A549 (cell line): ENCODE measurements at regions not wholly inside any gene's neighbourhood (a gene's known extent, or its start where the extent isn't known, plus 50 kb on each side); places are given as distances from the start of the nearest gene placed in this dataset.
A peak's percentile ranks its signal among the peaks of the same experiment; 100 is the strongest.

Source experiments
- ATAC-seq, 2 experiments: fragments of 200-7000 bp in 1 of 2; fragments of >200 bp in 1 of 2; cut with Nextera tagmentation in 1 of 2; cut with Tn5 transposase in 1 of 2; 3 replicates each; pipeline versions ENCODE4 v1.8.0 to v1.9.1; 2018 to 2020; ENCODE audit warnings: mild to moderate bottlenecking in 1 of 2, moderate library complexity in 1 of 2
- CTCF ChIA-PET: fragments of 300-600 bp; sonication (Branson Sonifier 250); formaldehyde crosslinking; extraction: SDS; loops from one replicate; lab custom pipeline; 2021; ENCODE audit warnings: antibody characterized with exemption, inconsistent platforms; lab: Yijun Ruan, JAX
- POLR2A ChIA-PET: fragments of 350-600 bp; formaldehyde crosslinking; extraction: SDS; loops from one replicate; lab custom pipeline; 2021; ENCODE audit warnings: antibody characterized with exemption, inconsistent platforms; lab: Yijun Ruan, JAX
- DNase-seq, 2 experiments: peaks; one replicate each; pipeline versions ENCODE4 v3.0.0 to v3.0.0-alpha.2; 2011 to 2016; ENCODE audit warnings: low read depth in 1 of 2, low spot score in 1 of 2
- FAIRE-seq: peaks from 2 replicates; lab custom pipeline; 2011; peaks lifted over from hg19 to GRCh38; lab: Jason Lieb, UNC
- H3K27ac ChIP-seq, 2 experiments: fragments of >200 bp; sonication (Bioruptor Twin); formaldehyde crosslinking; 3 replicates each; pipeline ENCODE4 v1.5.1; 2016 to 2017
- H3K4me1 ChIP-seq: fragments of >200 bp; sonication (Bioruptor Twin); formaldehyde crosslinking; 3 replicates; pipeline ENCODE4 v1.6.1; 2016
- H3K4me2 ChIP-seq: fragments of >200 bp; sonication (Bioruptor Twin); formaldehyde crosslinking; 3 replicates; pipeline ENCODE4 v1.6.1; 2016
- H3K4me3 ChIP-seq: fragments of >200 bp; sonication (Bioruptor Twin); formaldehyde crosslinking; 3 replicates; pipeline ENCODE4 v1.5.1; 2016
- H3K9me3 ChIP-seq: fragments of >200 bp; sonication (Bioruptor Twin); formaldehyde crosslinking; 3 replicates; pipeline ENCODE4 v1.6.1; 2016
- BHLHE40 ChIP-seq: IDR thresholded peaks from 2 replicates; pipeline ENCODE4 v1.6.1; 2012; ENCODE audit warnings: low read depth, low read length, inconsistent platforms
- CBX2 ChIP-seq: fragments of 200-600 bp; sonication (generic); IDR thresholded peaks from 2 replicates; pipeline ENCODE4 v1.6.1; 2016; ENCODE audit warnings: low read depth, mild to moderate bottlenecking, borderline replicate concordance
- CEBPB ChIP-seq, 2 experiments: fragments of >200 bp in 1 of 2; sonication (Bioruptor Twin) in 1 of 2; formaldehyde crosslinking in 1 of 2; IDR thresholded peaks; 2 replicates each; pipeline ENCODE4 v1.6.1; 2012 to 2016
- CHD2 ChIP-seq: fragments of 150-350 bp; IDR thresholded peaks from 2 replicates; pipeline ENCODE4 v1.6.1; 2014; ENCODE audit warnings: low read length; ENCODE audit not compliant: partially characterized antibody
- CHD4 ChIP-seq: fragments of 200-600 bp; sonication (generic); IDR thresholded peaks from 2 replicates; pipeline ENCODE4 v1.6.1; 2016; ENCODE audit warnings: antibody characterized with exemption, mild to moderate bottlenecking, borderline replicate concordance
- EHF ChIP-seq: fragments of 250-450 bp; sonication (Bioruptor Pico); IDR thresholded peaks from 2 replicates; pipeline ENCODE4 v1.5.0; 2020; ENCODE audit warnings: mild to moderate bottlenecking
- FOXS1 ChIP-seq: fragments of 250-450 bp; sonication (Bioruptor Pico); IDR thresholded peaks from 2 replicates; pipeline ENCODE4 v1.5.0; 2020; ENCODE audit warnings: mild to moderate bottlenecking, moderate library complexity
- HOXA7 ChIP-seq: fragments of 250-450 bp; sonication (Bioruptor Pico); IDR thresholded peaks from 2 replicates; pipeline ENCODE4 v1.5.0; 2020; ENCODE audit warnings: mild to moderate bottlenecking, moderate library complexity
- HOXB13 ChIP-seq: fragments of 250-450 bp; sonication (Bioruptor Pico); IDR thresholded peaks from 2 replicates; pipeline ENCODE4 v1.5.0; 2020; ENCODE audit warnings: low read depth, mild to moderate bottlenecking, moderate library complexity
- HOXB5 ChIP-seq: fragments of 250-450 bp; sonication (Bioruptor Pico); IDR thresholded peaks from 2 replicates; pipeline ENCODE4 v1.5.0; 2020; ENCODE audit warnings: mild to moderate bottlenecking, moderate library complexity
- JUN ChIP-seq, 2 experiments: fragments of >200 bp; sonication (Bioruptor Twin); formaldehyde crosslinking; IDR thresholded peaks; 2 replicates in 1 of 2; 3 replicates in 1 of 2; pipeline ENCODE4 v1.6.1; 2016 to 2017
- JUNB ChIP-seq: fragments of >200 bp; sonication (Bioruptor Twin); formaldehyde crosslinking; IDR thresholded peaks from 2 replicates; pipeline ENCODE4 v1.6.1; 2016
- KDM5A ChIP-seq: fragments of 200-600 bp; sonication (generic); IDR thresholded peaks from 2 replicates; pipeline ENCODE4 v1.6.1; 2016; ENCODE audit warnings: antibody characterized with exemption, mild to moderate bottlenecking
- MAFK ChIP-seq: fragments of 450-650 bp; IDR thresholded peaks from 2 replicates; pipeline ENCODE4 v1.6.1; 2014; ENCODE audit not compliant: partially characterized antibody
- NFE2L2 ChIP-seq: fragments of 150-350 bp; conservative IDR thresholded peaks from 2 replicates; pipeline ENCODE4 v1.6.1; 2014; ENCODE audit warnings: low read length
- POLR2A ChIP-seq: IDR thresholded peaks from 2 replicates; pipeline ENCODE4 v1.6.1; 2012; ENCODE audit warnings: mild to moderate bottlenecking, low read length
- POLR2AphosphoS2 ChIP-seq: conservative IDR thresholded peaks from 2 replicates; pipeline ENCODE4 v1.6.1; 2012; ENCODE audit warnings: low read length, improper control_type of control experiment, inconsistent platforms
- RARB ChIP-seq: fragments of 250-450 bp; sonication (Bioruptor Pico); IDR thresholded peaks from 2 replicates; pipeline ENCODE4 v1.8.0; 2021; ENCODE audit warnings: mild to moderate bottlenecking, moderate library complexity
- RNF2 ChIP-seq: fragments of 200-600 bp; sonication (generic); IDR thresholded peaks from 2 replicates; pipeline ENCODE4 v1.6.1; 2016; ENCODE audit warnings: low read depth, mild to moderate bottlenecking, antibody characterized with exemption, moderate library complexity, borderline replicate concordance
- SREBF2 ChIP-seq: fragments of 450-650 bp; IDR thresholded peaks from 2 replicates; pipeline ENCODE4 v1.6.1; 2014; ENCODE audit warnings: mild to moderate bottlenecking, moderate library complexity
- TFCP2L1 ChIP-seq: fragments of 250-450 bp; sonication (Bioruptor Pico); IDR thresholded peaks from 2 replicates; pipeline ENCODE4 v1.5.0; 2021; ENCODE audit warnings: mild to moderate bottlenecking
- TP53 ChIP-seq: fragments of 250-450 bp; sonication (Bioruptor Pico); IDR thresholded peaks from 2 replicates; pipeline ENCODE4 v1.5.0; 2021; ENCODE audit warnings: mild to moderate bottlenecking, moderate library complexity
- ZNF302 ChIP-seq: fragments of 250-450 bp; sonication (Bioruptor Pico); IDR thresholded peaks from 2 replicates; pipeline ENCODE4 v1.9.0; 2021; ENCODE audit warnings: inconsistent platforms, mild to moderate bottlenecking, moderate library complexity
- WGBS: methylation state at CpG from one replicate; pipeline ENCODE4 v1.1.6; 2017; ENCODE audit errors: missing lambda C conversion rate; 5-methylcytosine and 5-hydroxymethylcytosine counted together
- TF ChIP-seq, protein P1 (sequence below): fragments of >200 bp; sonication (Bioruptor Twin); formaldehyde crosslinking; IDR thresholded peaks from 3 replicates; pipeline ENCODE4 v1.6.1; 2016
- TF ChIP-seq, protein P2 (sequence below): fragments of 150-350 bp; IDR thresholded peaks from 2 replicates; pipeline ENCODE4 v1.6.1; 2014; ENCODE audit warnings: low read depth, mild to moderate bottlenecking, low read length
- TF ChIP-seq, protein P3 (sequence below): IDR thresholded peaks from 2 replicates; pipeline ENCODE4 v1.6.1; 2012; ENCODE audit warnings: low read depth, borderline replicate concordance

DNA sequence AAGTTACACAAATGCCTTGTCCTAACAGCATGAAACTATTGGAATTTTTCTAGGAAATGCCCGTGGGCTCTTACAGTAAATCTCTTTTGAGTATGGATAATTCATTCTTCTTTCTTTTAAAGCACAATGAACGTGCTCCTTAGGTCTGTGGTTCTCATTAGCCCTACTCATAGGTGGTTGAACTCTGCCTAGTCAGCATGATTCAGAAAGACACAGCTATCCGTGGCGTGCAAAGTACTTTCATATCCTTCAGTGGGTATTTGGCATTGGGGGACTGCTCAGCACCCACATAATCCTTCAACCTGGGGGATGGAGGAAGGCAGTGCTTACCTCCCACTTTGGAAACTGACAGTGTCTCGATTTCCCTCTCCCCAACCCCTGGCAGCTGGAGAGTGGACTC, 462.0 kb upstream of the CLINT1 start:
- ATAC-seq: no peak
- FAIRE-seq: no peak
- no peaks in the 10 kb centered on the region for H3K9me3 ChIP-seq
- peak; percentile 61 for TF ChIP-seq MAFK
- no peak for TF ChIP-seq FOXS1 (CRISPR knock-in tag)
- no peak for TF ChIP-seq POLR2AphosphoS2
- no peak for TF ChIP-seq BHLHE40
- TF ChIP-seq, all 56 proteins: peak for 1
- POLR2A ChIA-PET: no interaction called here
- WGBS: 36% methylated on average over 5 of the region's 5 CpGs
- H3K4me1 ChIP-seq: no peaks in the 10 kb centered on the region
- H3K4me3 ChIP-seq: no peak overlapping the region
- CTCF ChIA-PET: no interaction called here
- no peak for DNase-seq
- H3K27ac ChIP-seq: no peak overlapping the region
- no peak overlapping the region for H3K4me2 ChIP-seq

DNA sequence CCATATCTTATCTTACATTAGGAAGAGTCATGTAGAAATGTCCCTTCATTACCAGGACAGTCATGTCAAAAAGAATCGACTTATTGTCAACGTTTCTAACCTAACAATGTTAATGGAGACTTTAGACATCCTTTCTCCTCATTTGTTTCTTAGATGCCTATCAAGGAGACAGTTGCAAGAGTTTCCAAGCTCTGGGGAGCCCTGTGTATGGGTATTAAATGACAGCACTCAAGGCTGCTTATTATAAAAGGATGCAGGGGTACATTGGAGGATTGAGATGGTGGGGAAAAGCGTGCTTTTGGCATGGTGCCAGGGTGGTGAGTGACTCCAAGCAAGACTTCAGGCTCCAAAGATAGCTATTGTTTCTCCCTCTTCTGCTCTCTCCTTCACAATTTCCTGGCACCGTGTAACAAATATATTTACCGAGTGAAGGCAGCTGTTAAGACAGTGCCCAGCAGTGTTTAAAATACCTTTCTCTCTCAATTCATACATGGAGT, 461.3 kb upstream of the CLINT1 start:
- DNase-seq (no peak), ATAC-seq (no peak), FAIRE-seq (no peak)
- Histone ChIP-seq H3K9me3 (no peaks in the 10 kb centered on the region), H3K27ac (no peak overlapping the region), H3K4me2 (no peak overlapping the region), H3K4me1 (no peaks in the 10 kb centered on the region), H3K4me3 (no peak overlapping the region)
- 22% methylated on average over 5 of the region's 5 CpGs for WGBS
- TF ChIP-seq SREBF2: no peak
- no peak for TF ChIP-seq CHD4
- TF ChIP-seq HOXB5: no peak
- TF ChIP-seq JUN (IDR thresholded peaks at IDR 0.05): no peak
- no peak for TF ChIP-seq NFE2L2
- TF ChIP-seq ZNF302 (CRISPR knock-in tag): no peak
- TF ChIP-seq, protein P1, sequence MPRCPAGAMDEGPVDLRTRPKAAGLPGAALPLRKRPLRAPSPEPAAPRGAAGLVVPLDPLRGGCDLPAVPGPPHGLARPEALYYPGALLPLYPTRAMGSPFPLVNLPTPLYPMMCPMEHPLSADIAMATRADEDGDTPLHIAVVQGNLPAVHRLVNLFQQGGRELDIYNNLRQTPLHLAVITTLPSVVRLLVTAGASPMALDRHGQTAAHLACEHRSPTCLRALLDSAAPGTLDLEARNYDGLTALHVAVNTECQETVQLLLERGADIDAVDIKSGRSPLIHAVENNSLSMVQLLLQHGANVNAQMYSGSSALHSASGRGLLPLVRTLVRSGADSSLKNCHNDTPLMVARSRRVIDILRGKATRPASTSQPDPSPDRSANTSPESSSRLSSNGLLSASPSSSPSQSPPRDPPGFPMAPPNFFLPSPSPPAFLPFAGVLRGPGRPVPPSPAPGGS: no peak
- TF ChIP-seq, protein P2, sequence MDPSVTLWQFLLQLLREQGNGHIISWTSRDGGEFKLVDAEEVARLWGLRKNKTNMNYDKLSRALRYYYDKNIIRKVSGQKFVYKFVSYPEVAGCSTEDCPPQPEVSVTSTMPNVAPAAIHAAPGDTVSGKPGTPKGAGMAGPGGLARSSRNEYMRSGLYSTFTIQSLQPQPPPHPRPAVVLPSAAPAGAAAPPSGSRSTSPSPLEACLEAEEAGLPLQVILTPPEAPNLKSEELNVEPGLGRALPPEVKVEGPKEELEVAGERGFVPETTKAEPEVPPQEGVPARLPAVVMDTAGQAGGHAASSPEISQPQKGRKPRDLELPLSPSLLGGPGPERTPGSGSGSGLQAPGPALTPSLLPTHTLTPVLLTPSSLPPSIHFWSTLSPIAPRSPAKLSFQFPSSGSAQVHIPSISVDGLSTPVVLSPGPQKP: no peak
- no peak for TF ChIP-seq KDM5A
- no peak for TF ChIP-seq FOXS1 (CRISPR knock-in tag)
- TF ChIP-seq EHF (CRISPR knock-in tag): no peak
- no peak for TF ChIP-seq RARB (CRISPR knock-in tag)
- TF ChIP-seq JUNB: no peak
- no peak for TF ChIP-seq BHLHE40
- no peak for TF ChIP-seq CBX2
- ChIA-PET POLR2A (no interaction called here), CTCF (no interaction called here)

DNA sequence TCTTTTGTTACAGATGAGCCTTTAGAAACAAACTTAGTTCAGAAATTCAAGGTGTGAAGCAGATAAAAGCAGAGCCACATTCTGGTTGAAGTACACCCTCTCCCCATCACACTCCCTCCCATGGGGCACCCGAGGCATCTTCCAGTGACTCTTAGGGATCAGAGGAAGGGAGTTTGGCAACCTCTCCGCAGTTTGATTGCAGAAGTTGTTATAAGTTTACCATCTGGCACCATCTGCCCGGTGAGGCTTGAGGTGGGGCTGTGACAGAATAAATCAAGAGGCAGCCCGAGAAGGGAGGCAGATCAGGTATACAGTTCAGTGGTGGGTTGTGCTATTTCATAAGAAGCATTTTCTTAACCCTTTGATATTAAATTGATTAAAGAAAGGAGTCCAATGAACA, 458.6 kb upstream of the CLINT1 start:
- no peak for FAIRE-seq
- TF ChIP-seq, protein P1: no peak
- TF ChIP-seq, protein P3, sequence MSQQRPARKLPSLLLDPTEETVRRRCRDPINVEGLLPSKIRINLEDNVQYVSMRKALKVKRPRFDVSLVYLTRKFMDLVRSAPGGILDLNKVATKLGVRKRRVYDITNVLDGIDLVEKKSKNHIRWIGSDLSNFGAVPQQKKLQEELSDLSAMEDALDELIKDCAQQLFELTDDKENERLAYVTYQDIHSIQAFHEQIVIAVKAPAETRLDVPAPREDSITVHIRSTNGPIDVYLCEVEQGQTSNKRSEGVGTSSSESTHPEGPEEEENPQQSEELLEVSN: no peak
- TF ChIP-seq RNF2: no peak
- TF ChIP-seq HOXA7 (CRISPR knock-in tag): no peak
- TF ChIP-seq, protein P2: no peak
- TF ChIP-seq CEBPB (IDR thresholded peaks at IDR 0.05): no peak
- no peak for TF ChIP-seq FOXS1 (CRISPR knock-in tag)
- TF ChIP-seq POLR2AphosphoS2: no peak
- no peak for TF ChIP-seq TFCP2L1 (CRISPR knock-in tag)
- TF ChIP-seq TP53: no peak
- no peak for TF ChIP-seq NFE2L2
- TF ChIP-seq POLR2A: no peak
- TF ChIP-seq HOXB13 (CRISPR knock-in tag): no peak
- no peak for TF ChIP-seq JUNB
- no peak for TF ChIP-seq MAFK
- no peak for TF ChIP-seq CHD2

More for the DNA sequence above, 458.6 kb upstream of the CLINT1 start:
- WGBS: 2% methylated on average over 4 of the region's 4 CpGs
- no peak for DNase-seq
- no peak overlapping the region for H3K4me2 ChIP-seq
- no peak for ATAC-seq
- no peak overlapping the region for H3K4me3 ChIP-seq
- H3K4me1 ChIP-seq: no peaks in the 10 kb centered on the region
- no peak overlapping the region for H3K27ac ChIP-seq
- POLR2A ChIA-PET: no interaction called here
- no peaks in the 10 kb centered on the region for H3K9me3 ChIP-seq
- CTCF ChIA-PET: interaction anchor here (0.8 to 1.0 kb wide), 2 partner anchors 8 to 74 kb away, joined by 3 to 4 read pairs; no protein-coding TSS in a partner anchor
